NB4 (cell line): ENCODE measurements at regions not wholly inside any gene's neighbourhood (a gene's known extent, or its start where the extent isn't known, plus 50 kb on each side); places are given as distances from the start of the nearest gene placed in this dataset.

Source experiments
- CTCF ChIP-seq: IDR thresholded peaks from one replicate; pipeline ENCODE4 v1.5.1; 2012; ENCODE audit warnings: low read depth, low read length
- MYC ChIP-seq: IDR thresholded peaks from 2 replicates; pipeline ENCODE4 v1.6.1; 2011; ENCODE audit warnings: low read depth, low read length

- TF ChIP-seq CTCF (no peak), MYC (no peak)
These were observed 189.6 kb downstream of the TXNL1 start for GRCh38 chr18:56448751-56449150.
